WI38 (cell line): ENCODE measurements at regions not wholly inside any gene's neighbourhood (a gene's known extent, or its start where the extent isn't known, plus 50 kb on each side); places are given as distances from the start of the nearest gene placed in this dataset.

Experiments
- H3K4me3 ChIP-seq: 2 replicates; pipeline ENCODE4 v1.5.1; 2011; ENCODE audit warnings: low read depth, mild to moderate bottlenecking, control low read depth, low read length
- TF ChIP-seq, protein P1 (sequence below): IDR thresholded peaks from 2 replicates; pipeline ENCODE4 v1.5.1; 2012; ENCODE audit warnings: low read depth, mild to moderate bottlenecking, control low read depth, low read length

- TF ChIP-seq, protein P1, sequence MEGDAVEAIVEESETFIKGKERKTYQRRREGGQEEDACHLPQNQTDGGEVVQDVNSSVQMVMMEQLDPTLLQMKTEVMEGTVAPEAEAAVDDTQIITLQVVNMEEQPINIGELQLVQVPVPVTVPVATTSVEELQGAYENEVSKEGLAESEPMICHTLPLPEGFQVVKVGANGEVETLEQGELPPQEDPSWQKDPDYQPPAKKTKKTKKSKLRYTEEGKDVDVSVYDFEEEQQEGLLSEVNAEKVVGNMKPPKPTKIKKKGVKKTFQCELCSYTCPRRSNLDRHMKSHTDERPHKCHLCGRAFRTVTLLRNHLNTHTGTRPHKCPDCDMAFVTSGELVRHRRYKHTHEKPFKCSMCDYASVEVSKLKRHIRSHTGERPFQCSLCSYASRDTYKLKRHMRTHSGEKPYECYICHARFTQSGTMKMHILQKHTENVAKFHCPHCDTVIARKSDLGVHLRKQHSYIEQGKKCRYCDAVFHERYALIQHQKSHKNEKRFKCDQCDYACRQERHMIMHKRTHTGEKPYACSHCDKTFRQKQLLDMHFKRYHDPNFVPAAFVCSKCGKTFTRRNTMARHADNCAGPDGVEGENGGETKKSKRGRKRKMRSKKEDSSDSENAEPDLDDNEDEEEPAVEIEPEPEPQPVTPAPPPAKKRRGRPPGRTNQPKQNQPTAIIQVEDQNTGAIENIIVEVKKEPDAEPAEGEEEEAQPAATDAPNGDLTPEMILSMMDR, result no peak
Measured at GRCh38 chr5:24376616-24377015, 268.2 kb downstream of the CDH10 start.

GRCh38 chr5:24381861-24382489, 262.8 kb downstream of the CDH10 start:
- TF ChIP-seq, protein P1, result no peak
- H3K4me3 ChIP-seq, result no peak overlapping the region

More at GRCh38 chr5:24376616-24377015, 268.2 kb downstream of the CDH10 start:
- H3K4me3 ChIP-seq, result no peak overlapping the region

- H3K4me3 ChIP-seq, result no peak overlapping the region
- TF ChIP-seq, protein P1, result no peak
Measured at GRCh38 chr5:24385070-24385469, 259.7 kb downstream of the CDH10 start.

- TF ChIP-seq, protein P1, result no peak
- H3K4me3 ChIP-seq, result no peak overlapping the region
Measured at GRCh38 chr5:24385617-24386016, 259.2 kb downstream of the CDH10 start.

DNA sequence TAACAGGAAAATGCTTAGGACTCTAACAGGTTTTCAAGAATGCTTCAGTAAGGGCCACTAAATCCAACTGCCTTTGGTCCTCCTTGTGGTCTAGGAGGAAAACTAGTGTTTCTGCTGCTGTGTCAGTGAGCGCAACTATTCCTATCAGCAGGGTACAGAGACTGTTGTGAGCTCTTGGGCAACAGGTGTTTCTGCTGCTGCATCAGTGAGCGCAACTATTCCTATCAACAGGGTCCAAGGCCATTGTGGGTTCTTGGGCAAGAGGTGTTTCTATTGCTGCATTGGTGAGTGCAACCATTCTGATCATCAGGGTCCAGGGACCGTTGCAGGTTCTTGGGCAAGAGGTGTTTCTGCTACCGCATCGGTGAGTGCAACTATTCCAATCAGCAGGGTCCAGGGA, 256.3 kb downstream of the CDH10 start:
- TF ChIP-seq, protein P1, result no peak
- no peak overlapping the region for H3K4me3 ChIP-seq

DNA sequence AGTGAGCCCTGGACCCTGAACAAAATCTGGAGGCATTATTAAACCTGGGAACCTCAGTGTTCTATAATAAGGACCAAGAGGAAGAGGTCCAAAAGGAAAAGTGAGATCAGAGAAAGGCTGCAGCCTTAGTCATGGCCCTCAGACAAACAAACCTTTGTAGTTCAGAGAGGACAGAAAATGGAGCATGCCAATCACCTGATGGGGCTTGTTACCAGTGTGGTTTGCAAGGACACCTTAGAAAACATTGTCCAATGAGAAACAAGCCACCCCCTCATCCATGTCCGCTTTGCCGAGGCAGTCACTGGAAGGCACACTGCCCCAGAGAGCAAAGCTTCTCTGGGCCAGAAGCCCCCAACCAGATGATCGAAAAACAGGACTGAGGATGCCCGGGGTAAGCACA, 254.8 kb downstream of the CDH10 start:
- TF ChIP-seq, protein P1, result no peak
- no peak overlapping the region for H3K4me3 ChIP-seq

DNA sequence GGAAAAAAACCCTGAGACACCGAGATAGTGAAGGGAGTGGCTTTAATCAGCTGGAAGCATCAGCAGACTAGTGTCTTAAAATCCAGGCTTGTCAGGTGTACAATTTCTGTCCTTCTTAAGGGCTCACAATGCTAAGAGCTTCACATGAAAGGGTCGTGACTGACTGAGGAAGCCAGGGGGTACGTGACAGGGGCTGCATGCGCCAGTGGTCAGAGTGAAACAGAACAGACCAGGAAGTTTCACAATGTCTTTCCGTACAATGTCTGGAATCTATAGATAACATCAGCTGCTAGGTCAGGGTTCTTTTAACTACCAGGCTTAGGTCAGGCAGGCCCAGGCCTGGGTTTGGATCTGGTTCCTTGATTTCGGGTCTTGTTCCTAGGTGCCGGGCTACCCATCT, 253.0 kb downstream of the CDH10 start:
- TF ChIP-seq, protein P1, result no peak
- no peak overlapping the region for H3K4me3 ChIP-seq
